CD4-positive, alpha-beta T cell treated with Interferon alpha-2 for 1 hour (primary cell): ENCODE measurements at regions not wholly inside any gene's neighbourhood (a gene's known extent, or its start where the extent isn't known, plus 50 kb on each side); places are given as distances from the start of the nearest gene placed in this dataset.
"Not testable (repeated sequence)": the region's sequence is repeated elsewhere in the genome, so short reads cannot be mapped to it uniquely, and the experiment has no call there.

ENCODE experiments used
- DNase-seq, 2 donors: peaks; one replicate each; pipeline ENCODE4 v3.0.0-alpha.2; 2020 to 2022

- no peak for DNase-seq
Measured at GRCh38 chr3:139202226-139202958, 141.4 kb upstream of the MRPS22 start.

DNA sequence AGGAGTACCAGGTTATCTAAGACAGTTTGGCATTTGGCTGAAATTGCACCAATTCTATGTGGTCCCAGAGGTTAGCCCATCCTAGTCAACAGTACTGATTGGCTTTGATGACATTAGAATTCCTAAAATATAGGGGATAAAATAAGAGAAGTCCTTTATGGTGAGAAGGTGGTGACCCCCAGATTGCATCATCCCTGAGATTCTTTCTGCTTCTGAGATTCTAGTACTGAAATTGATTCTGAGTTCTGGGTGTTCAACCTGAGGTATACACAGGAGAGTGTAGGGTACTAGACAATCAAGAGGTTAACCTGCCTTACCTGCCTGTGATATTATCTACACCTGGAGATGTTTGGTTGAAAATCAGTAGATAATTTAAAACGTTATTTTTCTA lies 140.9 kb upstream of the MRPS22 start:
- no peak for DNase-seq

DNA sequence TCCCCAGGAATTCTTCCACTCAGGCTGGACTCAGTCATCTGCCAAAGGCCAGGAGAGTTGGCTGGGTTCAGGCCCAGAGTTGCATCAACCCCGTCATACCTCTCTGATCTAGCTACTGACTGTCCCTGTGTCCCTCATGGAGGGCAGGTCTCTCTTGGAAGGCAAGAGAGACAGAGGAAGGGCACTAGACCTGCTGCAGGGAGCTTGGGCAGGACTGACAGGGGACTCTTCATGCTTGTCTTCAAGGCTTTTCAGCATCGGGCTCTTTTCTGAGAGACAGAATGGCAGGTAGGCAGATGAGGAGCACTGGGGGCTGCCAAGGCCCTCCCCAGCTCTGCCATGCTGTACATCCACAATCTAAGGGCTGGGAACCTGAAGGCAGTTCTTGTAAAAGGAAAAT lies 140.1 kb upstream of the MRPS22 start:
- no peak for DNase-seq

DNA sequence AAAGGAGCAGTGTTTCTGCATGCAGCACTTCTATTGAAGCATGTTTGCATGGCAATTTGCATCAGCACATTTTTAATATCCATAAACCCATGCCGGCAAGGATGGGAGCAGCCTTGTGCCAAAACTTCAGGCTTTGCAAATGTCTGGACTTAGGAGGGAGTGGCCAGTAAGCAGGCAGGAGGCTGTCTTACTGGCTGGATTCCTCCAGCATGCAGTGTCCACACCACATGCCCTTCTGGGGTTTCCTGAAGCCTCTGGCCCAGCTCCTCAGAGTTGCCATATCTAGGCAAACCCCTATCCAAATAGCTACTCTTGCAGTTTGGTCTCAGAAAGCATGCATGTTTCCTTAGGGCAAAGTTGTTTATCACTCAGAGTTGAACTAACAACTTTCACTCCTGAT lies 139.1 kb upstream of the MRPS22 start:
- no peak for DNase-seq

GRCh38 chr3:139213936-139214335 lies 129.9 kb upstream of the MRPS22 start:
- no peak for DNase-seq

GRCh38 chr3:139216958-139217357 lies 126.9 kb upstream of the MRPS22 start:
- no peak for DNase-seq

GRCh38 chr3:139217633-139218032 lies 126.2 kb upstream of the MRPS22 start:
- no peak for DNase-seq

DNA sequence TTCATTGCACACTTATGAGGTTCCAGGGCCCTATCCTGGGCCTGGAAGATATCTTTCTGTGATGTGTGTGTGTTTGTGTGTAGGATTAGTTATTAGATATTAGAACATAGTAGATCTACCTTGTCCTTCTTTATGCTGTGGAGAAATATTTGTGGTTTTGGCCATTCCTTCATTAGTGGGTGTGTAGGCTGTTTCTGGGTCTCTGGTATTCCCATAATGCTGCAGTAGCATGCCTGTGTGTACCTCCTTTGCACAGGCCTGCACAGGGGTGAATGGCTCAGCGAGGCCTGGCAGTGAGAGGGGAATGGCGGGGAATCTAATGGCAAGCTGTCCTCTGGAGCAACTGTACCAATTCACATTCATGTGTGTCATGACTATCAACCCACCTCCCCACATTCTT lies 125.8 kb upstream of the MRPS22 start:
- DNase-seq = no peak

DNA sequence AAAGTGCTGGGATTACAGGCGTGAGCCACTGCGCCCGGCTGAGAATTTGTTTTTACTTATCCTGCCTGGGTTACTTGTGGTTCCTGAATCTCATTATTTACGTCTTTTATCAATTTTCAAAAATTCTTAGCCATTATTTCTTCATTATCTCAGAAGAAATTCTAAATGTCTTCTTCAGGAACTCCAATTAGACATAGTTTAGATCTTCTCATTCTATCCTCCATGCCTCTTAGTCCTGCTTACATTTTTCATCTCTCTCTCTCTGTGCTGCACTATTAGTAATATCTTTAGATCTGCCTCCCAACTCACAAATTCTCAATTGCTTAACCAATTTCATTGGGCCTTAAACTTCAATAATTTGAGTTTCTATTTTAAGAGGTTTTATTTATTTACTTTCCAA lies 124.4 kb upstream of the MRPS22 start:
- no peak for DNase-seq

DNA sequence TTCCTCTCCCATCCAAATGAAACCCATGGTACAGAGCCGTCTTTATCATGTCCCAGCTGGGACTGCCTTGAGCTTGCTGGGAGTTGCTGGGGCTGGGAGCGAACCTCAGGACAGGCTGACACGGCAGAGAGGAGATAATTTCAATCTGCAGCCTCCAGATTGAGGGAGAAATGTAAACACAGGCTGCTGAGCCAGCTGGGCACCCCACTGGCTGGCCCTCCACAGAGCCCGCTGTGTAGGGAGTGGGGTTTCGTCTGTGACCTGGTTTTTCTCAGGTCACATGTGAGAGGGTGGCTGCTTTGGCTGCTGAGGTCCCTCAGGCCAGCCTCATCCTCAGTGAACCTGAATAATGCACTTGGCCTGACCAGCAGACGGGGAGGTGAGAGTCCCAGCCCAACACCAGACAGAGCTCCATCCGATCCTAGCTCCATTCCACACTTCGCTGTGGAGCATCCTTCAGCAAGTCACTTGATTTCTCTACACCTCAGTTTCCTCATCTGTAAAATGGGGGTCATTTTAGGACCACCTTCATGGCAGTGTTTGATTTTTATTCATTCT lies 121.6 kb upstream of the MRPS22 start:
- no peak for DNase-seq

- DNase-seq = no peak
Measured at GRCh38 chr3:139225548-139225947, 118.3 kb upstream of the MRPS22 start.

GRCh38 chr3:139226731-139227130 lies 117.1 kb upstream of the MRPS22 start:
- DNase-seq = no peak

GRCh38 chr3:139227165-139227564 lies 116.7 kb upstream of the MRPS22 start:
- no peak for DNase-seq

- DNase-seq = no peak
Measured at GRCh38 chr3:139227827-139228226, 116.0 kb upstream of the MRPS22 start.

GRCh38 chr3:139230391-139230790 lies 113.4 kb upstream of the MRPS22 start:
- no peak for DNase-seq

GRCh38 chr3:139231555-139232281 lies 112.1 kb upstream of the MRPS22 start:
- no peak for DNase-seq

- not testable (repeated sequence) for DNase-seq
Measured at GRCh38 chr3:139232341-139232740, 111.5 kb upstream of the MRPS22 start.

DNA sequence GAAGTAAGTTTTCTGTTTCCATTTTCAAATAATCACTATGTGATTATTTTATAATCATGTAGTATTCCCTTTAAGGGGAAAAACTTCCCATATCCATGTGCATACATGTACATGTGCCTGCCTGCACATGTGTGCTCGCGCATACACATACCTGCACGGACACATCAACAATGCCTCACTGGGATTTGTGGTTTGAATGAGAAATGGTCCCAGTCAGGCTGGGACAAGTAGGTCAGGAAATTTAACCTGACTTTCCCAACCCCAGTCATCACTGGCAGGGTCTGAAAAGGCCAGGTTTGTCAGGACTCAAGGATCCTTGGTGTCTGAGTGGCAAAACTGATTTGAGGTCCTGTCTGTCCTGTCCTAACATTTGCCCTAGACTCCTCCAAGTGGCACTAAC lies 109.3 kb upstream of the MRPS22 start:
- no peak for DNase-seq

- DNase-seq = no peak
Measured at GRCh38 chr3:139235192-139235591, 108.6 kb upstream of the MRPS22 start.

GRCh38 chr3:139236336-139236735 lies 107.5 kb upstream of the MRPS22 start:
- DNase-seq = no peak

DNA sequence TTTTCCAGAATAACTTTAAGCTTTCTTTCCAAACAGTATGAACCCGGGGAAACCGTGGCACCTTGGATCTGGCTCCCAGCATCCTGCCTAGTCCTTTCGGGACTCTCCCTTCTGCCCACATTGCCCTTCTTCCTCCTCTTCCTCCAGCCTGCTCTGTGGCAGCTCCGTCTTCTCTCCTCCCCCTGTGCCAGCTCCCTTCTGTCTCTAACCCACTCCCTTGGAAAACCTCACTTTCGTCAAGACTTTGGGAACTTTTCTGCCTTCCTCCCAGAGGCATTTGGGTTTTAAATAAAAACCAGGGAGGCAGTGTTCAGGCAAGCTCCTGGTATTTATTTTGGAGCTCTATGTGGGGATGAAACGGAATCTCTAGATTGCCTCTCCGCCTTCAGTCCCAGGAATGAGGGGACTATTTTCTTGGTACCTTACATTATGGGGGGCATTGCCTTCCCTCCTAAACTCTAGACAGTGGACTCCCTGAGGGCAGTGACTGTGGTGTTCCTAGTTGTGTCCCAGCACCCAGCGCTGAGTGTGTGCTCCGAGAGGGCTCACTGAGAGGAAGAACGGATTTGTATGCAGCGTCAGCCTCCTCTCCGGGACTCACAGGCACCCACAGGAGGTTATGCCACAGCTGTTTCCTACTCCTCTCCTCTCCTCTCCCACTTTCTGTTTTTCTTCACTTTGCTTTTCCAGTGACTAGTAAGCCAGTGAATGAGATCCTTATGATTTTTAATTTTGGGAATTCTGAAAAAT lies 105.4 kb upstream of the MRPS22 start:
- no peak for DNase-seq

GRCh38 chr3:139239550-139239949 lies 104.3 kb upstream of the MRPS22 start:
- no peak for DNase-seq

GRCh38 chr3:139241783-139242182 lies 102.0 kb upstream of the MRPS22 start:
- DNase-seq = no peak

GRCh38 chr3:139243710-139244109 lies 100.1 kb upstream of the MRPS22 start:
- DNase-seq = no peak
